A673 (cell line): ENCODE measurements at regions not wholly inside any gene's neighbourhood (a gene's known extent, or its start where the extent isn't known, plus 50 kb on each side); places are given as distances from the start of the nearest gene placed in this dataset.

ENCODE experiments used
- BruUV-seq: library from RNA; stranded (reverse); fragments of 400-500 nt; replicated peaks from 2 replicates; lab custom pipeline; 2021; lab: Mats Ljungman, UMichigan
- CTCF ChIA-PET: fragments of 300-600 bp; sonication (Branson Sonifier 250); formaldehyde crosslinking; loops from one replicate; lab custom pipeline; 2022; ENCODE audit warnings: antibody characterized with exemption; lab: Charles Lee
- POLR2A ChIA-PET: fragments of 300-600 bp; sonication (Branson Sonifier 250); formaldehyde crosslinking; loops from one replicate; lab custom pipeline; 2022; ENCODE audit warnings: antibody characterized with exemption; ENCODE audit not compliant: low non-redundant PET; lab: Charles Lee
- DNase-seq: peaks from one replicate; pipeline ENCODE4 v3.0.0-alpha.2; 2015; ENCODE audit warnings: low spot score
- H3K27ac ChIP-seq: fragments of 200-600 bp; sonication (generic); 2 replicates; pipeline ENCODE4 v1.5.1; 2016; ENCODE audit warnings: mixed run types, low read depth, mild to moderate bottlenecking, mixed read lengths, antibody characterized with exemption, low read length; ENCODE audit not compliant: poor library complexity, severe bottlenecking
- H3K27me3 ChIP-seq: fragments of 200-600 bp; sonication (generic); replicated peaks from 2 replicates; pipeline ENCODE4 v1.6.1; 2017; ENCODE audit warnings: mixed run types, low read depth, mild to moderate bottlenecking, mixed read lengths, antibody characterized with exemption, low read length; ENCODE audit not compliant: insufficient read depth, poor library complexity
- H3K36me3 ChIP-seq: fragments of 200-600 bp; sonication (generic); 2 replicates; pipeline ENCODE4 v1.6.1; 2016; ENCODE audit warnings: mixed run types, mild to moderate bottlenecking, mixed read lengths, antibody characterized with exemption, low read length; ENCODE audit not compliant: insufficient read depth, poor library complexity, severe bottlenecking
- H3K4me1 ChIP-seq: fragments of 200-600 bp; sonication (generic); 2 replicates; pipeline ENCODE4 v1.6.1; 2017; ENCODE audit warnings: mixed run types, mild to moderate bottlenecking, mixed read lengths, antibody characterized with exemption, low read length; ENCODE audit not compliant: insufficient read depth, poor library complexity, severe bottlenecking
- H3K4me3 ChIP-seq: fragments of 200-600 bp; sonication (generic); 2 replicates; pipeline ENCODE4 v1.5.1; 2016; ENCODE audit warnings: low read depth, mixed run types, mild to moderate bottlenecking, mixed read lengths, low read length; ENCODE audit not compliant: poor library complexity, severe bottlenecking
- H3K9me3 ChIP-seq: fragments of 200-600 bp; sonication (generic); 2 replicates; pipeline ENCODE4 v1.6.1; 2016; ENCODE audit warnings: mixed run types, low read depth, mild to moderate bottlenecking, mixed read lengths, antibody characterized with exemption, low read length; ENCODE audit not compliant: poor library complexity, severe bottlenecking
- EZH2 ChIP-seq: fragments of 200-600 bp; sonication (generic); IDR thresholded peaks from 2 replicates; pipeline ENCODE4 v1.6.1; 2017; ENCODE audit warnings: borderline replicate concordance, low read depth, mild to moderate bottlenecking, mixed read lengths, antibody characterized with exemption, low read length; ENCODE audit not compliant: poor library complexity, severe bottlenecking
- intact Hi-C: fragments of 100-400 bp; cut with micrococcal nuclease; formaldehyde crosslinking; loops from one replicate; pipeline ENCODE4 v1.10.0; 2022; ENCODE audit not compliant: unreplicated experiment
- TF ChIP-seq, protein P1 (sequence below): fragments of 300-800, 200-600 bp; sonication (generic); conservative IDR thresholded peaks from 2 replicates; pipeline ENCODE4 v1.5.1; 2017; ENCODE audit warnings: low read depth, mild to moderate bottlenecking, antibody characterized with exemption, low read length, moderate library complexity, mixed read lengths

DNA sequence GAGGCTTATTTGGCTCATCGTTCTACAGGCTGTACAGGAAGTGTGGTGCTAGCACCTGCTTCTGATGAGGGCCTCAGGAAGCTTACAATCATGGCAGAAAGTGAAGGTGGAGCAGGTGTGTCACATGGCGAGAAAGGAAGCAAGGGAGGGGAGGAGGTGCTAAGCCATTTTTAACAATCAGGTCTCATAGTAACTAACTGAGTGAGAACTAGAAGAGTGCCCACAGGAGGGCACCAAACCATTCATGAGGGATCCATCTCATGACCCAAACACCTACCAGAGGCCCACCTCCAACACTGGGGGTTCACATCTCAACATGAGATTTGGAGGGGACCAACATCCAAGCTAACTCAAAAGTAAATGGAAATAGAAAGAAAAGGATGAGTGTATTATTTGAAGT is 78.1 kb downstream of the CXCL12 start:
- DNase-seq = no peak
- ChIA-PET POLR2A (no interaction called here), CTCF (no interaction called here)
- Histone ChIP-seq H3K4me1 (no peaks in the 10 kb centered on the region), H3K9me3 (no peaks in the 10 kb centered on the region), H3K27me3 (no peaks in the 10 kb centered on the region), H3K36me3 (no peaks in the 10 kb centered on the region), H3K27ac (no peak overlapping the region), H3K4me3 (no peak overlapping the region)
- no peak for TF ChIP-seq EZH2
- TF ChIP-seq, protein P1, sequence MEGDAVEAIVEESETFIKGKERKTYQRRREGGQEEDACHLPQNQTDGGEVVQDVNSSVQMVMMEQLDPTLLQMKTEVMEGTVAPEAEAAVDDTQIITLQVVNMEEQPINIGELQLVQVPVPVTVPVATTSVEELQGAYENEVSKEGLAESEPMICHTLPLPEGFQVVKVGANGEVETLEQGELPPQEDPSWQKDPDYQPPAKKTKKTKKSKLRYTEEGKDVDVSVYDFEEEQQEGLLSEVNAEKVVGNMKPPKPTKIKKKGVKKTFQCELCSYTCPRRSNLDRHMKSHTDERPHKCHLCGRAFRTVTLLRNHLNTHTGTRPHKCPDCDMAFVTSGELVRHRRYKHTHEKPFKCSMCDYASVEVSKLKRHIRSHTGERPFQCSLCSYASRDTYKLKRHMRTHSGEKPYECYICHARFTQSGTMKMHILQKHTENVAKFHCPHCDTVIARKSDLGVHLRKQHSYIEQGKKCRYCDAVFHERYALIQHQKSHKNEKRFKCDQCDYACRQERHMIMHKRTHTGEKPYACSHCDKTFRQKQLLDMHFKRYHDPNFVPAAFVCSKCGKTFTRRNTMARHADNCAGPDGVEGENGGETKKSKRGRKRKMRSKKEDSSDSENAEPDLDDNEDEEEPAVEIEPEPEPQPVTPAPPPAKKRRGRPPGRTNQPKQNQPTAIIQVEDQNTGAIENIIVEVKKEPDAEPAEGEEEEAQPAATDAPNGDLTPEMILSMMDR = peak; percentile 29; the same call in 1 of the 2 replicates
- BruUV-seq = no TSS peak
- intact Hi-C loops = loop anchor here (10.0 kb wide), 1 partner anchor 632 kb away; no protein-coding TSS in a partner anchor

DNA sequence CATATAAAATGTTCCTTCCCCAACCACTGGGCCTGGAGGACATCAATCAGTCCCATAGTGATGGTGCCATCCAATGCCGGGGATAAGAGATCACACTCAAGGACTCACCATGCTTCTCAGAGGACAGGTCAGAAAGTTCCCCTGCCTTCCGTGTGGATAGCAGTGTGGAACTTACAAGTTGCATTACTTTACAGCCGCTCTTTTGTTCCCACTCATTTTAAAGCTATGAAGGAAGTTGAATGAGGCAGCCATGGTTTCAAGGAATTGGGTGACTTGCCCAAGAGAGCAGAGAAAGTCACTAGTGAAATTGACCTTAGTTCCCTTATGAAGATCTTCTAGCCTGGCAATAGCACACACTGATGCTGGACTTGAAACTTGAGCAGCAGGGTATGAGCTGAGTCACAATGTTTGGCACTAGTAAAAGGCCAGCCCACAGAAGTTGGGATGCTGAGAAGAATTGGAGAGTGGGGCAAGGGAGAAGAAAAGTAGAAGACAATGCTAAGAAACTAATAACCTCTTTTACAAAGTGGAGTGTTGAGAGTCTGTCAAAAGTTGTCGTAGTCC is 78.7 kb downstream of the CXCL12 start:
- ChIA-PET CTCF (no interaction called here), POLR2A (no interaction called here)
- BruUV-seq = no TSS peak
- Histone ChIP-seq H3K4me1 (no peaks in the 10 kb centered on the region), H3K4me3 (no peak overlapping the region), H3K9me3 (no peaks in the 10 kb centered on the region), H3K36me3 (no peaks in the 10 kb centered on the region), H3K27ac (no peak overlapping the region), H3K27me3 (no peaks in the 10 kb centered on the region)
- no peak for DNase-seq
- intact Hi-C loops = loop anchor here (10.0 kb wide), 1 partner anchor 631 kb away; no protein-coding TSS in a partner anchor
- TF ChIP-seq EZH2 = no peak
- TF ChIP-seq, protein P1 = no peak

DNA sequence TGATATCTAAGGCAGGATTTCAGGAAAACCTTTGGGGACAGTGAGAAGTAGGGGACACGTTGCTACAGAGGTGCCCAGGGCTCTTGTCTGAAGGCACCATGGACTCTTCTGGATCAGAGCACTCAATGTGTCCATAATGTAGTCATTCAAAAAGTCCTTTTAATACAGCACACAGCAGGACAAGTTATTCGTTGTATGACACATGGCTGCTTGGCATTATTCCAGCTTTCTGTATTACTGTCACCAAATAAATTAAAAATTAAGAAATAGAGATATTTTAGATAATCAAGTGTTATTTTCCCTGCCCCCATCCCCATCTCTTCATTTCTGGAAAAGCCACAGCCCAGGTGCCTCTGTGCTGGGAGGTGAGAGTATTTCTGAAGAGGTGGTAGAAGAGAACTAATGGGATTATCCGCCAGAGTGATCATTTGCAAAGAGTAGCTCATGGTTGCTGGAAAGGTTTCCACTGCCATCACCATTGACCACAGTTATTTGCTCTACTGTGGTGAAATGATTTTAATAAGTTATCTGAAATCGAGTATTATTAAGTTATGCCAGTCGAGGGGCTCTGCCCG is 83.0 kb downstream of the CXCL12 start:
- H3K4me3 ChIP-seq = no peak overlapping the region
- H3K27ac ChIP-seq = no peak overlapping the region
- H3K4me1 ChIP-seq = no peaks in the 10 kb centered on the region
- TF ChIP-seq, protein P1 = no peak
- TF ChIP-seq EZH2 = no peak
- no peak for DNase-seq
- intact Hi-C loops = loop anchor here (10.0 kb wide), 1 partner anchor 627 kb away; no protein-coding TSS in a partner anchor
- BruUV-seq = no TSS peak
- no peaks in the 10 kb centered on the region for H3K27me3 ChIP-seq
- ChIA-PET CTCF (no interaction called here), POLR2A (no interaction called here)
- H3K36me3 ChIP-seq = no peaks in the 10 kb centered on the region
- no peaks in the 10 kb centered on the region for H3K9me3 ChIP-seq
